Pulmonary artery endothelial cell (primary cell): ENCODE measurements at regions not wholly inside any gene's neighbourhood (a gene's known extent, or its start where the extent isn't known, plus 50 kb on each side); places are given as distances from the start of the nearest gene placed in this dataset.
A peak's percentile ranks its signal among the peaks of the same experiment; 100 is the strongest.

Experiments
- DNase-seq: peaks from one replicate; pipeline ENCODE4 v3.0.0-alpha.2; 2011; ENCODE audit warnings: low read depth, low spot score

DNA sequence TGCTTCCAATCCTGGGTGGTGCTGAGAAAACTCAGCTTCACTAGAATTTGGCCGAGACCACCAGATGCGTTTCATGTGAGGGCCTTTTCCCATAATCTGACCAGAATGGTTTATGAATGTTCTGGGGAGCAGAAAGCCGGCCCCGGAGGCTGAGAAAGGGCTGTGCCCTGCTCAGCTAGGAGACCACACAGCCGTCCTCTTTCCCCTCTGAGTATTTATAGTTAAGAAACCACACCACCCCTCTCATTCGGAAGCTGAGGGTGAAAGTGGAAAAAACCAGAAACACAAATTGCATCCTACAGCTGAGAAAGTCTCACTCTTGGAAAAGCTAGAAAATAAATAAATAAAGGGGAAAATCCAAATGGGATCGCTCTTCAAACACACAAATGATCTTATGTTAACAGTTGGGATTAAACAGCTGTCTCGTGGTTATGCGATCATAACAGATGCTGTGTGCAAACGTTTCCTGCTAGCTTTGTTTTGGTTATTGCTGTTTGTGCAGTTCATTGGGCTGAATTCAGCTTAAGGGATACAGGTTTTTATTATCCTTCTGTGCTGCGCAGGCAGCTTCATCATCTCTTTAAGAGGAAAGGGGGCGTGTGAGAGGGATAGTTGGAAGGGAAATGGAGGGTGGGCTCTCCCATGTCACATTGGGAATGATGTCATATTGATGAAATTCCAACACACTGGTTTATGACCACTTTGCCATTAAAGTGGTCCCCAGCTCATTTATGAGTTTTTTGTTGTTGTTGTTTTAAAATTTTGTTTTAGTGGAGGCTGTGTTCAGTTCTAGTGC lies 1026.2 kb upstream of the NR2F2 start:
- peak; percentile 96 for DNase-seq

DNA sequence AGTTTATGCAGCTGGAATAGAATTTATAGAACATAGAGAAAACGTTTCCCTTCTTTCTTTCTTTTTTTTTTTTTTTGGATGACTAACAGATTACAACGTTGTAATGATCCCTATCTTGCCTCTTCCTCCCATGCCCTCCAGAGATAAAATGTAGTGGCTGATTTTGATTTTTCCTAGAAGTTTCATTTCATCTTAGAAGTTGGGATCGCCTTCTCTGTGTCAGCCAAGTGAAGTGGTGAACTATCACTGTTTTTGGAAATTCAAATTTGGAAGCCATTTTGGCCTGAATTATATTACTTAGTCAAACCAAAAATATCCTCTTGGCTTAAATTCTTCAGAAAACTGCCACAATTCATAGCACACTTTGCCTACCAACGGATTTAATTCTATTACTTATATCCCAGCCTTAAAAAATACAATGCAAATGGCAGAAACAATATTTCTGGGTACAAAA lies 1025.5 kb upstream of the NR2F2 start:
- DNase-seq, result no peak

DNA sequence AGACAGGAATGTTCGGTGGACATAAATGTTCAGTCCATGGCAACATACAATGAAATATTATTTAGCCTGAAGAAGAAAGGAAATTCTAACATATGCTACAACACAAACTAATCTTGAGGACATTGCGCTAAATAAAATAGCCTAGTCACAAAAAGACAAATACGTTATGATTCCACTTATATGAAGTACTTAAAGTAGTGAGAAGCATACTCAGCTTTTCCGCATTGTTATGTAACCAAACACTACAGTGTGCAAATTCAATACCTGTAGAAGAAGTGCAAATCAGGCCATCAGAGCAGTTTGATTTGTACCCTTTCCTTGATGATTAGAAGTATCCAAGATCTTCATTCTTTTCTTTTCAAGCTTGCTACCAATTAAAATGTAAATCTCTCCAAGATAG lies 1023.4 kb upstream of the NR2F2 start:
- DNase-seq, result no peak

DNA sequence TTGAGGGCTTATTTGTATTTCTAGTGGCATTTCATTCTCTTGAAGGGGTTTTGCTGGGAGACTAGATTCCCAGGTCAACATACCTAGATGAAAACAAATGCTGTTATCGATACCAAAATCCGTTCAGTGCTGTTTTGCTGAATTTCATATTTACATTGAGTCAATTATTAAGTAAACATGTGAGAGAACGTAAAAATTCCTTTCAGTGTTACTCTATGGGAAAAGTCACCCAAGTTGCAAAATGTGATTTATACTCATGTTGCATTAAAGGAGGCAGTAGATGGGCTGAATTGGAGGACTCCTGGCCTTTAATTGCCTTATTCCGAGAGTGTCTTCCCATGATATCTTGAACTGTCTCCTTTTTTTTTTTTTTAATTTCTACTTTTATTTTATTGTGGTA lies 1011.3 kb upstream of the NR2F2 start:
- DNase-seq, result no peak

DNA sequence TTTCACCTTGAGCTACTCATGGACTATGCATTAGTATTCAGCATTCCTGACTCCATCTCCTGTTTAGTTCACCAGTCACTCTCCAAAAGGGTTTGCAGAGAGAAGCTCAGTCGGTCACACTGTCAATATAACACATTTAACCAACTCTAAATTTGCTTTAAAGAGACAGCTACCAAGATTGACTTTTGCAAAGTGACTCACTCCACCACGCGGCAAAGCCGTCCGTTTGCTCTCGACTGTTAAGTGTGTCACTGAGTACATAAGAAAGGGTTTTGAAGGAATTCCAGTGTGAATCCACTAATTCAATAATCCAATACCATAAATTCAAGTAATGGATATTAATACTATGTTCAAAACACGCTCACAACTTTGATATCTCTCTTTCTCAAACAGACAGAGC lies 1006.7 kb upstream of the NR2F2 start:
- DNase-seq, result no peak

DNA sequence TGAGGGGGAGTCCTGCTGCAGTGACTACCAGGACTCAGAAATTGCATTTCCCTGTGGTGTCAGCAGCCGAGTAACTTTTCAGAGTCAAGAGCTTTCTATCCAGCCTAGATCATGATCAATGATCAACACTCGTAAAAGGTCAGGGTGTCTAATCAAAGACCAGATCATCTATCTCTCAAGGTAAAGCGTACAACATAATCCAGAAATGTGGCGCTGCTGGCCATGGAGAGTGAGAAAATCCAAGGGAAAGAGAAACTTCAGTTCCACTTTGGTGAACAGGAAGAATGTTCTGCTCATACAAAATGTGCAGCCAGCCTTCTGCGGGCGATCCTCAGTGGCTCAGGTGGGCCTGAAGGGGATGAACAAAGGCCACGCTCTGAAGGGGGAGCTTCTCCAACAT lies 1005.8 kb upstream of the NR2F2 start:
- DNase-seq, result no peak

DNA sequence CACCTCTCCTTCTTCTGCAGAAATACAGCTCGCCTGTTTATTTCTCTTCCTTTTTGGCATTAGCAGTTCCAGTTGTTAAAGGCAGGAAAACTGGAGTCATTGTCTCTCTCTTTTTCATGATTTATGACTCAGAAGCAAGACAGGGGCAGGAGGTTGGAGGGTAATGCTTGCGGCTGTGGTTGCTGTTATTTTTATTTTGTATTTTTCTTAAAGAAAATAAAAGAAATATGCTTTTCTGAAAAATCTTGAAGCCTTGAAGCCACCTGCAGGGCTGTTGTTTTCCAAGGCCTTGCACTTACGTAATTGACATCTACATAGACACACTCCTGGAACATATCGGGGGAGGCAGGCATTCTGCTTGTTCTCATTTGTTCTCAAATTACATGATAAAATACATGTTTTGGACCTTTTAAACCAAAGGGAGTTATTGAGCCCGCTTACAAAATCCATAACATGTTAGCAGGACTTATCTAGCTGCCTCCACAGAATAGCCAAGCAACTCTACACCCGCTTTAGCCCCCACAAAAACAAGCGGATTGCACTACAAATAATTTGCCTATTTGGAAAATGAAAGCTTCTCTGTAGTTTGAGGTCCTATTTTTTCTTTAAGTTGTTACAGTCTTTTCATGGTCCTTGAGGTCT lies 1004.6 kb upstream of the NR2F2 start:
- DNase-seq, result peak; percentile 63

DNA sequence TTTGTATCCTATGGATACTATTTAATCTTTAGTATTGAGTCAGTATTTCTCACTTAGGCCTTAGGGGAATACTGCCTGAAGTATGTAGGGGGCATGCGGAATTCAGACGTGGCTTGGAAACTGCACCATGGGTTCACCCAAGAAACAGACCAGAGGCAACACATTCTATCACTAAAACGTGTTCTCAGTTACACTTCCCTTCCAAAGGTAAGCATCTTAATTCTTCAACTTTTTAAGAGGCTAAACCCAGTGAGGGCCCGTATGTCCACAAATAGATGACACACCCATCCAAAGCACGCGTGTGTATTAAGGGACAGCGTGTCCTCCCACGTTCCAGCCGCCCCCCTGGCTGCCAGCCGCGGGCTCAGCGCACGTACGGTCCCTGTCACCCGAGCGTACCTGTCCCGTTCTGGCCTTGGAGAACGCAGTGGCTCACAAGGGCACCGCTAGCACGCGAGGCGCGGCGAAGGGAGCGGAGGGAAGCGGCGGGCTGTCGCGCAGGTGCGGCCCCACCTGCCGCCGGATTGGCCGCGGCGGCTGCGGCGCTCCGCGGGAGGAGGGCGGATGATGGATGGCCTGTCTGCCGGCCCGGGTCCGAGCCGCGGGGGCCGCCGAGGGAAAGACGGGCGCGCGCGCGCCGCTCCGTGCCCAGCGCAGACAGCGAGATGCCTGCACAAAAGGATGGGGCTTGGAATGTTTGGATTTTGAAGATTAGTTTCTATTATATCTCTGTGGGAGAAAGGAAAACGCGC lies 1003.9 kb upstream of the NR2F2 start:
- DNase-seq, result no peak

DNA sequence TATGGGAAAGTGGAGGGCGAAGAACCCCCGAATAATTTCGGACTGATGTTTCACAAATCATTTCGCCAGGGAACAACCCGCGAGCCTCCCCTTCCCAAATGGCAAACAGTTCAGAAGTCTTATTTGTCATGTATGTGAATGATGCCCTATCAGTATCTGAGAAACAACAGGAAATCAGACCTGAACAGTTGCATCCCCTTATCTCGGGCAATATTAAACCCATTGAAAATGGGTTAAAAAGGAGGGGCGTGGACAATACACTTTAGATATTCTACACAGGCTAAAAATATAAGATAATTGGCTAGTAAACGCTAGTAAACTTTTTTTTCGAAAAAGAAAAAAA lies 1003.3 kb upstream of the NR2F2 start:
- no peak for DNase-seq

DNA sequence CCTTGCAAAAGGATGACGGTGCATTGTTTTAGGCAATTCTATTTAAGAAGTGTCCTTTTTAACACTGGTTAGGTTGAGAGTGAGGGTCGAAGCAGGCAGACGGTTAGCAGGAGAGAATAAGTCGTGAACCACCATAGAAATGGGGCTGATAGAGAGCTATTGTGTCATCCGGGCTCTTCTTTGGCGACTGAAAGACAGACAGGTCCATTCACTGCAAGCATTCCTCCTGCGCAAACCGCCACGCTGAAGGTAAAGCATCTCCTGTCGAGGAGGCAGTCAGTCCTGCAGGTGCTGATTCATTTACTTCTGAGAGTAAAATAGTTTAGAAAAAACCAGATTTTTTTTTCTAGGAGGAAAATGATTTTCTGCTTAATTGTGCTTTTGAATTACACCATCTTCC lies 1002.8 kb upstream of the NR2F2 start:
- DNase-seq, result no peak

DNA sequence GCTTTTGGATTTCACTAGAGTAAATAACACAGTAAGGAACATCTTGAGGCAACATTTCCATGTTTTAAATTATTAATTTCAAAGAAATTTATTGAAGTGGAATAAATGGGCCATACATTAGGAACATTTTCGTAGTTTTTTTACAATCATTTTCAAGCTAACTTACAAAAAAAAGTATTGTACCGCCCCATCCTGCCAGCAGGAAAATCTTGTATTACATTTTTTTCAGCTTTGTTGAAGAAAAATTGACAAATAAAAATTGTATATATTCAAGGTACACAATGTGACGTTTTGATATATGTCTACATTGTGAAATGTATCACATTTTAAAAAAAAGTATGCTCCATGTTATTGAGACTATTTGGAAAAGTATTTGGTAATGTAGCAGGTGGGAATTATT lies 1001.9 kb upstream of the NR2F2 start:
- no peak for DNase-seq

DNA sequence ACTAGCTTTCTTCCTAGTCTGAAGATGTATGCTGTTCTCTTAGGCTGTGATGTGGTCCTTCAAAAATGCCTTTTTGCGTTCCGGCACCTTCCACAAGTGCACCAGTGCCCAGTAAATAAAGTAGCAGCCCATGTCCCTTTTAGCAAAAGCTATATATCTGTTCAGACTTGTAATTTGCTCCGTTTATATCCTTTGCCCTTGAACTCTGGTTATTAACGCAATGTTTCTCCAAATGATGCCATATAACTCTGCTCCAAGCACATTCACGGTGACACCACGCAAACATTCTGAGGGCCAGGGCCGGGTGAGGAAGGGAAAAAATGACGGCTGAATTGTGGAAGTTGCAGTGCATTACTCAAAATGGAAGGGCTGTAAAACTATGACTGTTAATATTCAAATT lies 1001.1 kb upstream of the NR2F2 start:
- DNase-seq, result no peak

DNA sequence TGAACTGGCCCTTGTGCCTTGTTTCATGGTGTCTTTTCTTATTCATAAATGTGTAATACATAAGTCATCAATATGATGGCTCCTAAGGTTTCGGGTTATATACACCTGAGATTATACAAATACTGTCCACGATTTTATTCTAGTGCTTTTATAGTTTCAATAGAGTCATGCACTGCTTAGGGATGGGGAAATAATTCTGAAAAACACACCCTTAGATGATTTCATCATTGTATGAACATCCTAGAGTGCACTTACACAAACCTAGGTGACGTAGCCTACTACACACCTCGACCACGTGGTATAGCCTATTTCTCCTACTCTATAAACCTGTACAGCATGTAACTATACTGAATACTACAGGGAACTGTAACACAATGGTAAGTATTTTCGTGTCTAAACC lies 988.8 kb upstream of the NR2F2 start:
- no peak for DNase-seq

DNA sequence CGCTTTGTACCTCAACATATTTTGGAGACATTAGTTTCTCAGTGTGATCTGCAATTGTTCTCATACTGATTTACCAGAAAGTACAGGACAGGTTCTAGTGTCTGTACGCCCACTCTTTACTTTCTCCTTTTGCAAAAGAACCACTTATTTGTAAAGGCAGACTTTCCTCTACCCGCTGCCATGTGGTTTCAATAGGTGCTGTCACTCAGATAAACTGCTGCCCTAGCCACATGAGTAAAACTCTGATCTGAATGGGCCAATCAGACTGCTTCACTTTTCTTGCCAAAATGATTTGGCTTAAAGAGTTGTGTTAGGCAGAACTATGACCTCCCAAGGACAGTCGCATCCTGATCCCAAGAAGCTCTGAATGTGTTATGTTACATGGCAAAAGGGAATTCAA lies 984.6 kb upstream of the NR2F2 start:
- no peak for DNase-seq

DNA sequence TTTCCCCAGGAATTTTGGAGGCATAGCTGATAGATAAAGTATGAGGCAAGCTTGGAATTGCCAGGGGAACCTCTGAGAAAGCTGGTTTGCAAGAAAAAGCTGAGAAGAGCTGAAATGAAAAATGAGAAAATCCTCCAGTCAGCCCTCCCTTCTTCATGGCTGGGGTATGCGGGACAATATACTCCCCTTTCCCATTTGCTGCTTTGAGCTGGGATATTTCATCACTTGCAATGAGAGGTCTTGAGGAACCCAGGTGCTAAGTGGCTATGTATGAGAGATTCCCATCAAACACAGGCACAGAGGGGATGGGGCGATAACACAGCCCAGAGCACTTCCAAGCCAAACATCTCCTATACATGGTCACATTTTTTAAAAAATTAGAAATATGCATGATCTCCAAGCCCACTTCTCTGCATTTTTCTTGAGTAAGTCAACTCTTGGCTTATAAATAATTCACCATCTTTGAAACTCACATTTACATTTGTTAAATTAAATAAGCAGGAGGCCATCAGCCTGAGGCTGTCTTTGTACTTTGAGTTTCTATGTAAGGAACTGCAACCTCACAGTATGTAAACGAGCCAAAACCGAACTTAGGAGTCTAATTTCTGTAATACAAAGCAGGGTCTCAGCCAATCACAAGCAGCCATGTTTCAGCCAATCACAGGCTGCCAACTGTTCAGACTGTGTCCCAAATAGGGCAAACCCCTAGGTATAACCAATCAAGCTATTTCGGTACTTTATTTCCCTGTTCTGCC lies 983.6 kb upstream of the NR2F2 start:
- DNase-seq, result no peak

DNA sequence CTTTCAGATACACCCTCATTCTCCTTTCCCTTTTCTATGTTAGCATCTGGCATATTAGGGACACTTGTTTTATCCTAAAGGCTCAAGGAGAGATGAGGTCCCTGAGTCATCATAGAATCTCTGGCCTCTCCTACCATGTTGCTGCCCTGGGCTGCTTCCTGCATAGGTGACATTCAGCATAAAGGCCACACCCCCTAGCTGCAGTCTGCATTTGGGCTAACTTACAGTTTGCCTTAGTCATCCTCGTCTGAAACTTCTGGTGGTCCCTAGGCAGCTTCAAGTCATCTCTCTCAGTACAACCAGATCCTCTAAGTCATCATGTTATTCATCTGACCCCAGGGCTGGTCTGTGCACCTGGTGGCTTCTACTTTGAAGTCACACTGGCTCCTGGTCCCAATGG lies 982.7 kb upstream of the NR2F2 start:
- no peak for DNase-seq

DNA sequence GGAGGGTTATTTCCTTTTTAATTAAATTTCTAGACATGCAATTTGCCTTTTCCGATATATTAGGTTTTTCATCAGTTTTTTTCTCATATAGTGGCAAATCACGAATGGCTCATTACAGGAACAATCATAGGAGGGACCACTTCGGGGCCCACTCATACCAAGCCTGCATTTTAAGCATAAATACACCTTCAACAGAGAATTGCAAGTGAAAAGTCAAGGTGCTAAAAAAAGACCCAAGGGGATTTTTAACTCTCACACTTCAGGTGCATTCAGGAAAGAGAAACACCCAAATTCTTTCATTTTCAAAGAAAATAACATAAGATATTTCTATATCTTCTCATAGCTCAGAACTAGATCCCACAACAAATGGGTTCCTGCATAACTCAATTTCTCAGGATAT lies 979.6 kb upstream of the NR2F2 start:
- no peak for DNase-seq

DNA sequence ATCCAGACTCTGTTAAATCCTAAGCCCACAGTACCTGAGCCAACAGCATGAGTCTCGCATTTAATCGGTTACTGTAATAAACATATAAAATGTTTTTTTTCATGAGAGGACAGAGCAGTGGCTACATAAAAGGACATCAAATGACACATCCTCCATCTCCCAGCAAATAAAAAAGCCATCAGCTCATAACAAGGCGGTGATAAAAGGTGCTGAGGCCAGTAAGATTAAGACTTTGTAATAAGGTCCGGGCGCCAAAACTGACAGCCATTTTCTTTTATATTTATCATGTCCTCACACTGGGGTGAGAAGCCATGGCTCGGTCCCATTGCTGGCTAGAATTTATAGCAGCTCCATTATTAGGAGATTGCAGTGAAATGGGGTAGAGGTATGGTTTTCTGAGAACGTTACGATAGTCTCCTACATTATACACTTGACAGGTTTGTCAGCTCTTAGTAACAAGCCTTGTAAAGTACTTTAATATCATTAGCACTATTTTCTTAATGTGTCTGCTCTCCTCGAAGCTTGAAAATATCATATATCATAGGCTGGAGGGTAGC lies 977.8 kb upstream of the NR2F2 start:
- DNase-seq, result no peak

DNA sequence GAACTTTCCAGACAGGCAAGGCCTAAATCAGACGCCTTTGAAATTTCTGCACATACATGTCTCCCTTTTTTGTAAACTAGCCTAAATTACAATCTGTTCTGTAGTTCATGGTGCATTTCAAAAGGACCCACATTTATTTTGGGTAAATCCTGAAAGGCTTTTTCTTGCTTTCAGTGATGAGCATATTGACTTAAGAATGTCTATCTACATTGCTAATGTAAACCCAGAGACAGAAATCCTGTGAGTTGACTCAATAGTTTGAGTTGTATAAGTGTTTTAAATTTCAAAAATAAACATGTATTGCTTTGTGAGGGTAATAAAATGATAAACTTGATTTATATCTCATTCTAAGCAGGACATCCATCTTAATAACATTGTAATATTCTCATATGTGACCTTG lies 977.0 kb upstream of the NR2F2 start:
- DNase-seq, result no peak

DNA sequence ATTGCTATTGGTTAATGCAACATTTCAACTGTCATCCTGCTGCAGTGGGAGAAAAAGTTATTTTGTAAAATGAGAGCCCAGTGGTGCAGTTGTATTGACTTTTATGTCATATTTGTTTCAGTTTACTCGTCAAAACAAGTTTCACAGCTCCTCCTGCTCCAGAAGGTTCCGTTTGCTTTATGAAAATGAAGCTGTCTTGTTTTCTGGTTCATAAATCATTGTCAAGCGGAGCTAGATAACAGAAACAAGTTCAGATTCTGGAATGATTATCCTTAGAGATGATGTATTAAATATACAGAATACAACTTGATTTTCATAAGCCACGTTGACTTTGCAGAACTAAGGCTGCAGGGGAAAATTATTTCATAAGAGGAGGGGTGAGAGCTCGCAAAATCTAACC lies 970.5 kb upstream of the NR2F2 start:
- DNase-seq, result no peak

DNA sequence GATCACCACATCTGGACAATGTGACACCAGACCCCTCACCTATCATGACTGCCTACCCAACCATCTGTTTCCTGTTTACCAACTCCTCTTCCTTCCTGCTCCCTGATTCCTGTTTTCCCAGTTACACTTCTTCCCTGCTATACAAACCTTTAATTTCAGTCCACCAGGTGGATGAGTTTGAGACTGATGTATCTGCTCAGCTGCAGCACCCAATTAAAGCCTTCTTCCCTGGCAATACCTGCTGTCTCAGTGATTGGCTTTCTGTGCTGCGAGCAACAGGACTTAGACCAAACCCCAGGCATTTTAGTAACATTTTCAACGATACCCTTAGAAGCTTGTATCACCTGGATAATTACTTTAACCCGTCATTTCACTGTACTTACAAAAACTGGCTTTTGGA lies 968.2 kb upstream of the NR2F2 start:
- no peak for DNase-seq

DNA sequence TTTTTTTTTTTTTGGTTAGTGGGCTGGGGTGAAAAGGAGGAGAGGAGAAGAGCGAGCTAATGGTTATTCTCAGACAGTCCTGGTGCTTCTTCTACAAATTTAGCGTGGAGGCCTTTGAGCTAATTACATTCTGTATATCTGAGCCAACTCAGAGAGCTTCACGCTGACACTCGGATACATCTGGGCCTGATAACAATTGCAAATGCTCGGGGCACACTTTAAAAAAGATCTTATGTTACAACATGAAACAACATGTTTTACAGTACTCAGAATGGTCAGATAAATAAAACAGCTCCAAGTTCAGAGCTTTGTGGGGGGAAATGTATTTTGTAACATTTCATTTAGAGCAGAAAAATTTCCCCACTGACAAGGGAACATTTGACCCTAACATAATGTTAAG lies 966.9 kb upstream of the NR2F2 start:
- no peak for DNase-seq
